ENCODE measurements at regions not wholly inside any gene's neighbourhood (a gene's known extent, or its start where the extent isn't known, plus 50 kb on each side); places are given as distances from the start of the nearest gene placed in this dataset.

GRCh38 chr20:42007251-42007650 is 389.1 kb upstream of the CHD6 start:
- TF ChIP-seq, protein P1, sequence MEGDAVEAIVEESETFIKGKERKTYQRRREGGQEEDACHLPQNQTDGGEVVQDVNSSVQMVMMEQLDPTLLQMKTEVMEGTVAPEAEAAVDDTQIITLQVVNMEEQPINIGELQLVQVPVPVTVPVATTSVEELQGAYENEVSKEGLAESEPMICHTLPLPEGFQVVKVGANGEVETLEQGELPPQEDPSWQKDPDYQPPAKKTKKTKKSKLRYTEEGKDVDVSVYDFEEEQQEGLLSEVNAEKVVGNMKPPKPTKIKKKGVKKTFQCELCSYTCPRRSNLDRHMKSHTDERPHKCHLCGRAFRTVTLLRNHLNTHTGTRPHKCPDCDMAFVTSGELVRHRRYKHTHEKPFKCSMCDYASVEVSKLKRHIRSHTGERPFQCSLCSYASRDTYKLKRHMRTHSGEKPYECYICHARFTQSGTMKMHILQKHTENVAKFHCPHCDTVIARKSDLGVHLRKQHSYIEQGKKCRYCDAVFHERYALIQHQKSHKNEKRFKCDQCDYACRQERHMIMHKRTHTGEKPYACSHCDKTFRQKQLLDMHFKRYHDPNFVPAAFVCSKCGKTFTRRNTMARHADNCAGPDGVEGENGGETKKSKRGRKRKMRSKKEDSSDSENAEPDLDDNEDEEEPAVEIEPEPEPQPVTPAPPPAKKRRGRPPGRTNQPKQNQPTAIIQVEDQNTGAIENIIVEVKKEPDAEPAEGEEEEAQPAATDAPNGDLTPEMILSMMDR (IDR thresholded peaks at IDR 0.05), result no peak
- TF ChIP-seq POLR2A (IDR thresholded peaks at IDR 0.05), result no peak

Data from Peyer's patch (tissue), 4 donors.